H1 (cell line): ENCODE measurements at regions not wholly inside any gene's neighbourhood (a gene's known extent, or its start where the extent isn't known, plus 50 kb on each side); places are given as distances from the start of the nearest gene placed in this dataset.

Experiments used
- CTCF ChIA-PET: fragments of 300-600 bp; sonication (Branson Sonifier 250); formaldehyde crosslinking; loops from one replicate; lab custom pipeline; 2021; ENCODE audit not compliant: partially characterized antibody; lab: Charles Lee
- POLR2A ChIA-PET: fragments of 300-600 bp; sonication (Branson Sonifier 250); formaldehyde crosslinking; loops from one replicate; lab custom pipeline; 2021; ENCODE audit warnings: inconsistent platforms; ENCODE audit not compliant: partially characterized antibody; lab: Charles Lee
- DNase-seq, 2 experiments: peaks; one replicate each; pipeline versions ENCODE4 v3.0.0 to v3.0.0-alpha.2; 2010 to 2022; ENCODE audit warnings: low spot score in 2 of 2, low read depth in 1 of 2, mixed read lengths in 1 of 2
- FAIRE-seq: peaks from 2 replicates; lab custom pipeline; 2011; peaks lifted over from hg19 to GRCh38; lab: Jason Lieb, UNC
- H2AFZ ChIP-seq: 2 replicates; pipeline ENCODE4 v1.8.1; 2012; ENCODE audit warnings: low read length, inconsistent platforms
- H2AK5ac ChIP-seq: 2 replicates; pipeline ENCODE4 v1.6.1; 2013; ENCODE audit warnings: low read depth, low read length
- H2BK120ac ChIP-seq: replicated peaks from 2 replicates; pipeline ENCODE3; 2013; ENCODE audit warnings: low read depth, low read length, inconsistent platforms
- H2BK12ac ChIP-seq: 2 replicates; pipeline ENCODE4 v1.6.1; 2013; ENCODE audit warnings: low read depth, low read length
- H2BK15ac ChIP-seq: 2 replicates; pipeline ENCODE4 v1.6.1; 2013; ENCODE audit warnings: low read length
- H2BK20ac ChIP-seq: 2 replicates; pipeline ENCODE4 v1.6.1; 2013; ENCODE audit warnings: low read length
- H2BK5ac ChIP-seq: 2 replicates; pipeline ENCODE4 v1.6.1; 2013; ENCODE audit warnings: low read depth, low read length
- H3K14ac ChIP-seq: 2 replicates; pipeline ENCODE4 v1.6.1; 2013; ENCODE audit warnings: inconsistent platforms; ENCODE audit not compliant: insufficient read length
- H3K18ac ChIP-seq: 2 replicates; pipeline ENCODE4 v1.6.1; 2013; ENCODE audit warnings: low read length; ENCODE audit errors: extremely low read depth
- H3K23ac ChIP-seq: 2 replicates; pipeline ENCODE4 v1.6.1; 2013; ENCODE audit warnings: inconsistent platforms; ENCODE audit not compliant: insufficient read length
- H3K23me2 ChIP-seq: 2 replicates; pipeline ENCODE4 v1.6.1; 2013; ENCODE audit warnings: low read depth, low read length
- H3K27ac ChIP-seq: 2 replicates; pipeline ENCODE4 v1.6.1; 2011; ENCODE audit warnings: low read depth, low read length, inconsistent platforms
- H3K27me3 ChIP-seq, 4 experiments: replicated peaks in 1 of 4; 1 replicate in 1 of 4; 2 replicates in 3 of 4; pipeline versions ENCODE4 v1.6.1 to v1.8.1; 2011 to 2013; ENCODE audit warnings: low read length in 3 of 4, mild to moderate bottlenecking in 3 of 4, inconsistent platforms in 2 of 4, mixed read lengths in 2 of 4, moderate library complexity in 1 of 4; ENCODE audit not compliant: control insufficient read depth in 3 of 4, insufficient read depth in 3 of 4; ENCODE audit errors: extremely low read depth in 1 of 4
- H3K36me3 ChIP-seq, 4 experiments: 2 replicates each; pipeline versions ENCODE4 v1.6.1 to v1.8.1; 2011 to 2013; ENCODE audit warnings: mild to moderate bottlenecking in 4 of 4, low read length in 3 of 4, moderate library complexity in 2 of 4, control low read depth in 1 of 4, inconsistent platforms in 1 of 4; ENCODE audit not compliant: insufficient read depth in 4 of 4, control insufficient read depth in 2 of 4
- H3K4ac ChIP-seq: replicated peaks from 2 replicates; pipeline ENCODE3; 2013; ENCODE audit warnings: low read length, low read depth, mixed read lengths, inconsistent platforms; ENCODE audit not compliant: insufficient read length
- H3K4me1 ChIP-seq, 4 experiments: replicated peaks in 1 of 4; 1 replicate in 1 of 4; 2 replicates in 3 of 4; pipeline versions ENCODE4 v1.6.1 to v1.8.1; 2011 to 2013; ENCODE audit warnings: low read length in 3 of 4, inconsistent platforms in 2 of 4, mixed read lengths in 1 of 4; ENCODE audit not compliant: insufficient read depth in 4 of 4, control insufficient read depth in 3 of 4
- H3K4me2 ChIP-seq, 2 experiments: 2 replicates each; pipeline versions ENCODE4 v1.6.1 to v1.8.1; 2011 to 2013; ENCODE audit warnings: low read depth in 2 of 2, low read length in 2 of 2, control low read depth in 1 of 2, inconsistent platforms in 1 of 2, mild to moderate bottlenecking in 1 of 2; ENCODE audit not compliant: insufficient read depth in 1 of 2
- H3K4me3 ChIP-seq, 4 experiments: fragments of 200-600, 300-600 bp in 1 of 4; sonication (generic), shearing (Covaris generic), sonication (Bioruptor Twin) in 1 of 4; 2 replicates each; pipeline versions ENCODE4 v1.5.1 to v1.8.1; 2011 to 2016; ENCODE audit warnings: low read length in 4 of 4, low read depth in 3 of 4, control low read depth in 2 of 4, inconsistent platforms in 2 of 4, mild to moderate bottlenecking in 2 of 4, mixed read lengths in 1 of 4, moderate library complexity in 1 of 4; ENCODE audit not compliant: insufficient read depth in 2 of 4; ENCODE audit errors: extremely low read depth in 1 of 4
- H3K56ac ChIP-seq: replicated peaks from 2 replicates; pipeline ENCODE3; 2013; ENCODE audit warnings: low read depth, mild to moderate bottlenecking, mixed read lengths, low read length, inconsistent platforms; ENCODE audit not compliant: insufficient read length
- H3K79me1 ChIP-seq: 2 replicates; pipeline ENCODE4 v1.6.1; 2013; ENCODE audit warnings: low read depth, low read length, control low read depth
- H3K79me2 ChIP-seq, 2 experiments: 2 replicates each; pipeline versions ENCODE4 v1.6.1 to v1.8.1; 2012 to 2013; ENCODE audit warnings: low read length in 2 of 2, mild to moderate bottlenecking in 2 of 2, inconsistent platforms in 1 of 2; ENCODE audit not compliant: insufficient read depth in 2 of 2, control insufficient read depth in 1 of 2
- H3K9ac ChIP-seq, 4 experiments: replicated peaks in 1 of 4; 1 replicate in 1 of 4; 2 replicates in 3 of 4; pipeline versions ENCODE4 v1.6.1 to v1.8.1; 2011 to 2013; ENCODE audit warnings: low read depth in 3 of 4, low read length in 3 of 4, control low read depth in 2 of 4, mild to moderate bottlenecking in 2 of 4, moderate library complexity in 2 of 4, inconsistent platforms in 1 of 4; ENCODE audit errors: extremely low read depth in 1 of 4
- H3K9me3 ChIP-seq, 2 experiments: 2 replicates each; pipeline versions ENCODE4 v1.6.1 to v1.8.1; 2012 to 2013; ENCODE audit warnings: mild to moderate bottlenecking in 2 of 2, moderate library complexity in 2 of 2, control low read depth in 1 of 2, inconsistent platforms in 1 of 2, low read depth in 1 of 2, low read length in 1 of 2, mixed read lengths in 1 of 2; ENCODE audit not compliant: insufficient read depth in 2 of 2
- H4K20me1 ChIP-seq, 2 experiments: replicated peaks in 1 of 2; 2 replicates each; pipeline versions ENCODE3 to v1.8.1; 2011 to 2013; ENCODE audit warnings: inconsistent platforms in 2 of 2, low read length in 2 of 2, mild to moderate bottlenecking in 1 of 2; ENCODE audit not compliant: insufficient read depth in 2 of 2, control insufficient read depth in 1 of 2
- H4K5ac ChIP-seq: 2 replicates; pipeline ENCODE4 v1.6.1; 2013; ENCODE audit warnings: low read length, low read depth, mixed read lengths, inconsistent platforms; ENCODE audit not compliant: insufficient read length
- H4K8ac ChIP-seq: 2 replicates; pipeline ENCODE4 v1.8.0; 2013; ENCODE audit warnings: mild to moderate bottlenecking, moderate library complexity, low read length, inconsistent platforms; ENCODE audit not compliant: insufficient read depth; ENCODE audit errors: extremely low read depth
- H4K91ac ChIP-seq: replicated peaks from 2 replicates; pipeline ENCODE3; 2013; ENCODE audit warnings: low read length, mixed read lengths, inconsistent platforms; ENCODE audit not compliant: insufficient read length
- BCL11A ChIP-seq, 2 experiments: IDR thresholded peaks; one replicate each; pipeline ENCODE4 v1.6.1; 2011; ENCODE audit warnings: low read depth in 2 of 2, low read length in 2 of 2, mild to moderate bottlenecking in 2 of 2
- CBX8 ChIP-seq: fragments of 300-800, 300-1000 bp; sonication (generic); IDR thresholded peaks from 2 replicates; pipeline ENCODE4 v1.7.1; 2016; ENCODE audit warnings: low read depth, low read length, borderline replicate concordance
- EZH2 ChIP-seq: fragments of 200-600 bp; sonication (generic); IDR thresholded peaks from 2 replicates; pipeline ENCODE4 v1.7.1; 2012; ENCODE audit warnings: low read depth, mild to moderate bottlenecking, moderate library complexity, low read length, inconsistent platforms; ENCODE audit not compliant: severe bottlenecking
- FOSL1 ChIP-seq: IDR thresholded peaks from 2 replicates; pipeline ENCODE4 v1.6.1; 2011; ENCODE audit warnings: mild to moderate bottlenecking, low read depth, low read length, moderate library complexity; ENCODE audit not compliant: insufficient read depth
- GABPA ChIP-seq: IDR thresholded peaks from 2 replicates; pipeline ENCODE4 v1.6.1; 2011; ENCODE audit warnings: mild to moderate bottlenecking, low read length, moderate library complexity, borderline replicate concordance; ENCODE audit not compliant: insufficient read depth
- JUN ChIP-seq: IDR thresholded peaks from 2 replicates; pipeline ENCODE4 v1.6.1; 2011; ENCODE audit warnings: low read depth, mild to moderate bottlenecking, improper control_type of control experiment, low read length
- RFX5 ChIP-seq: IDR thresholded peaks from 2 replicates; pipeline ENCODE4 v1.6.1; 2011; ENCODE audit warnings: low read depth, low read length, improper control_type of control experiment, borderline replicate concordance
- RXRA ChIP-seq: IDR thresholded peaks from 2 replicates; pipeline ENCODE4 v1.6.1; 2011; ENCODE audit warnings: low read depth, mild to moderate bottlenecking, low read length, moderate library complexity; ENCODE audit not compliant: insufficient read depth
- SAP30 ChIP-seq: fragments of 300-600 bp; sonication (generic); IDR thresholded peaks from 2 replicates; pipeline ENCODE4 v1.7.1; 2012; ENCODE audit warnings: low read length, moderate library complexity, mild to moderate bottlenecking, inconsistent platforms; ENCODE audit not compliant: insufficient read depth, insufficient replicate concordance
- SP2 ChIP-seq: IDR thresholded peaks from 2 replicates; pipeline ENCODE4 v1.6.1; 2012; ENCODE audit warnings: mild to moderate bottlenecking, low read length, inconsistent platforms
- SRF ChIP-seq: IDR thresholded peaks from 2 replicates; pipeline ENCODE4 v1.6.1; 2011; ENCODE audit warnings: mild to moderate bottlenecking, low read depth, low read length, moderate library complexity
- TAF7 ChIP-seq: optimal IDR thresholded peaks from 2 replicates; pipeline ENCODE3; 2011; ENCODE audit warnings: low read depth, mild to moderate bottlenecking, inconsistent platforms, low read length, moderate library complexity, borderline replicate concordance
- YY1 ChIP-seq: IDR thresholded peaks from 2 replicates; pipeline ENCODE4 v1.6.1; 2011; ENCODE audit warnings: low read depth, mild to moderate bottlenecking, low read length
- WGBS, 2 experiments: shearing (Covaris generic) in 1 of 2; methylation state at CpG; one replicate each; pipeline versions ENCODE4 v1.1.6 to v1.1.7; 2013 to 2015; ENCODE audit warnings: low lambda C conversion rate in 2 of 2, mixed read lengths in 2 of 2, inconsistent platforms in 1 of 2, low coverage in 1 of 2, missing lambda C conversion rate in 1 of 2; ENCODE audit not compliant: insufficient replicate concordance in 2 of 2, insufficient coverage in 1 of 2, insufficient read length in 1 of 2; ENCODE audit errors: extremely low coverage in 1 of 2, missing lambda C conversion rate in 1 of 2; 5-methylcytosine and 5-hydroxymethylcytosine counted together

- Histone ChIP-seq H3K23ac (no peak overlapping the region), H3K23me2 (no peaks in the 10 kb centered on the region), H4K91ac (no peak overlapping the region), H3K56ac (no peak overlapping the region), H3K27me3 (no peaks in the 10 kb centered on the region), H2AFZ (no peak overlapping the region), H3K4ac (no peak overlapping the region), H3K9me3 (peaks cover 55% of the 10 kb centered on the region in 2 experiments), H4K8ac (no peak overlapping the region), H3K14ac (no peak overlapping the region), H3K36me3 (no peaks in the 10 kb centered on the region), H2BK20ac (no peak overlapping the region), H2BK5ac (no peak overlapping the region), H4K5ac (no peak overlapping the region), H3K18ac (no peak overlapping the region), H2AK5ac (no peak overlapping the region), H4K20me1 (no peaks in the 10 kb centered on the region), H3K9ac (no peak overlapping the region), H3K4me2 (no peak overlapping the region), H2BK120ac (no peak overlapping the region), H3K4me1 (no peaks in the 10 kb centered on the region), H3K4me3 (no peak overlapping the region), H3K27ac (no peak overlapping the region), H2BK15ac (no peak overlapping the region), H3K79me2 (no peaks in the 10 kb centered on the region), H2BK12ac (no peak overlapping the region), H3K79me1 (no peaks in the 10 kb centered on the region)
- WGBS, 2 experiments, result 82% methylated on average over 1 of the region's 1 CpG; no CpG with 5 or more reads in 1 of the 2 experiments
- FAIRE-seq (no peak), DNase-seq (no peak)
- POLR2A ChIA-PET, result no interaction called here
- CTCF ChIA-PET, result no interaction called here
- TF ChIP-seq EZH2, result no peak
- no peak for TF ChIP-seq BCL11A (IDR thresholded peaks at IDR 0.05; ENCODE audit: low read depth in 2 of 2, low read length in 2 of 2)
- TF ChIP-seq CBX8, result no peak
- TF ChIP-seq SAP30, result no peak
- no peak for TF ChIP-seq SP2
- TF ChIP-seq RXRA, result no peak
- no peak for TF ChIP-seq YY1
- no peak for TF ChIP-seq GABPA
- TF ChIP-seq RFX5, result no peak
- TF ChIP-seq SRF, result no peak
- TF ChIP-seq JUN, result no peak
- no peak for TF ChIP-seq TAF7
- no peak for TF ChIP-seq FOSL1
Measured at GRCh38 chr7:64465551-64465950, 97.3 kb downstream of the ZNF680 start.
